UCSD-AML1 (cell line): ENCODE measurements at regions not wholly inside any gene's neighbourhood (a gene's known extent, or its start where the extent isn't known, plus 50 kb on each side); places are given as distances from the start of the nearest gene placed in this dataset.

Source experiments
- DNase-seq: peaks from one replicate; lab custom pipeline; 2025; ENCODE audit not compliant: unreplicated experiment; lab: John Stamatoyannopoulos, UW

- peak; percentile 43 for DNase-seq
Observed at GRCh38 chr7:131899271-131900030, 343.0 kb upstream of the PODXL start.

DNA sequence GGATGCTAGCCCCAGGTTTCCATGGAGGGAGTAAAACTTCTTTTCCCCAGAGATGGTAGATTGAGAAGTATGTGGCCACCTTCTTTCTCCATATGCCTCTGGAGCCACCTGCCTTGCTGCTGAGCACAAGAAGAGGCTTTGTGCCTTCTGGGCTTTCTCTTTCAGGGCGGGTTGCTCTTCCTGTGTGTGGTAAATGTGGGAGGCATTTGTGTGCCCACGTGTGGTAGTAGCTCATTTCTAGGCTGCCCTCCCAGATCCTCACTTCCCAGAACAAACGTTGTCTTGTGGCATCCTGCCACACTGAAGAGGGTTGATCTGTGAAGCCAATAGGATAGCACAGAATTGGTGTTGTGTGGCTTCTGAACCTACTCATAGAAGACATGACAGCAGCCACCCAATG, 342.0 kb upstream of the PODXL start:
- DNase-seq, result peak; percentile 33

GRCh38 chr7:131897790-131898165, 341.4 kb upstream of the PODXL start:
- no peak for DNase-seq

DNA sequence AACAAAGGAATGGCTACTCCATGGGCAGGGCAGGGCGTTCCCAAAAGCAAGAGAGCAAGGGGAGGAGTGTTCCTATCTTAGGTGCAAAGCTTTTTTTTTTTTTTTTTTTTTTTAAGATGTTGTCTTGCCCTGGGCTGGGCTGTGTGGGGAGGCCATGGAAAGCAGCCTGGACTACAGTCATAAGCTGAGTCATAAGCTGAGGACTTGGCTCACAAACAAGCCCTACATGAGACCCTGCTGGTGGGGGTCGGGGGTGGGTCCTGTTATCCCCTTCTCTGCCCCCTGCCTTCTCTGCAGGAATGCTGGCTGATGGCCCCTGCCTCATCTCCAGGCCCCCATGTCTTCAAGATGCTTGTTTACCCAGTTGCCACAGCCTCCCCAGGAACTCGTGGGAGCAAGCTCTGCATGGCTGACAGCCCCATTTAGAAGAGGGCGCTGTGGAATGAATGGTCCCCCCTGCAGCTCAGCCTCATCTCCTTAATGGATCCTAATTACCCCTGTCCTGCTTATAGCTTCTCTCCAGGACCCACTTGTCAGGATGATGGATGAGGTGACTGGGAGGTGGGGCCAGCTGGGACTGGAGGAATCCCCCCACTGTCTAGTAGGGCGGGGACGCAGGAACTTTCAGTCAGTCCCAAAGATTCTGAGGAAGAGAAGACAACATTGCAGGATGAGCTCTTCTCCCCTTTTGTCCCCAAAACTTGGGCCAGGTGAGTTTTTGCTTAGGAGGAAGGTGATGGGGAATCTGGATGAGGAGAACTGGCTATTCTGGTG, 340.8 kb upstream of the PODXL start:
- no peak for DNase-seq

GRCh38 chr7:131896165-131896863, 339.9 kb upstream of the PODXL start:
- no peak for DNase-seq

GRCh38 chr7:131895541-131896164, 339.2 kb upstream of the PODXL start:
- no peak for DNase-seq

DNA sequence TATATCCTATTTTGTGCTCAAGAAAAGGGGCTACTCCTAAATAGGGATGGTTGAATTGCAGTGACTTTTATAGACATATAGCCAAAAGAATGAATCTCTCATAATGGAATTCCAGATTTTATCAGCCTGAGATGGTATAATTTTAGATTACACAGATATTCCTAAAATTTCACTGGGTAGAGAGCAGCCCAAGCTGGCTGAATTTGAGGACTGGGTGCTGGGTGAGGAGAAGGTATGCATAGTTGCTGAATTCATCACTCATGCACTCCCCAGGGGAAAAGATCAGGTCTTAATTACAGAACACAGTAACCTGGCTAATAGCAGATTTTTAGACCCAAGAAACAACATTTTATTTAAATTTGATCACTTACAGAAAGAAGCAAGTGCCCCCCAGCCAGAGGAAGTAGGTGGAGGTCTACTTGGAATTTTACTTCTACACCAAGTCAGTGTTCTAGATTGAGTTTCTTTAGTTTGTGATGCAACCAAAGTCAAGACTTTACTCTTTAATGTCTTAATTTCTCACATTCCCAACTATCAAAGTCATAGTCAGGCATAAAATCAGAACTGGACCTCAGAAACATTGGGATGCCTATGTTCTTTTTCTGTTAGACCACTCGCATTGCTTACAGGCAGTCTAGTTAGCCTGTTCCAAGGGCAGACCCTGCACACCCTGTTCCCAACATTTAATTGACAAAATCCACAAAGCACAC, 337.4 kb upstream of the PODXL start:
- DNase-seq, result no peak

GRCh38 chr7:131890176-131890575, 333.7 kb upstream of the PODXL start:
- DNase-seq, result peak; percentile 12

DNA sequence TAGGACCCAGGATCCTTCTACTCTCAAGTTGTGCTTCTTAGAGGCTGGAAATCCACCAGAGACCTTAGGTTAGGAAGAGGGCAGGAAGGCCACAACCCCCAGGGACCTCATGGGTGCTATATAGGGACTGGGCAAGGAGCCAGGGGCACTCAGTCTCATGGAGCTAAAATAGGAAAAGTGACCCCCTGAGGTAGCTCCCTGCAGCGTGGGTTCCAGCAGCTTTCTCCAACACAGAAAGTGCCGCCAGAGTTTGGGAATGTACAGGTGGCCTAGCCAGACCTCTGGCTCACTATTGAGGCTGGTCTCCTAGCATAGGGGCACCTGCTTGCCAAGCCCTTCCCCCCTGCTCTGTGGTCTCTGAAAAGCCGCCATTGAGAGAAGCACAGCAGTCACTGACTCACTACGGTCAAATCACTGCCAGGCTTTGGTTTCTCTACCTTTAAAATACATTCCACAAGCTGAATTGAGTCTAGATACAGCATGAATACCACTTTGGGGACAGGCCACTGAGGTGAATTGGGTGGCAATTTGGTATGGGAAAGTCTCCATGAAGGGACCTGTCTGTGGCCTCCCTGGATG, 333.2 kb upstream of the PODXL start:
- DNase-seq, result no peak

DNA sequence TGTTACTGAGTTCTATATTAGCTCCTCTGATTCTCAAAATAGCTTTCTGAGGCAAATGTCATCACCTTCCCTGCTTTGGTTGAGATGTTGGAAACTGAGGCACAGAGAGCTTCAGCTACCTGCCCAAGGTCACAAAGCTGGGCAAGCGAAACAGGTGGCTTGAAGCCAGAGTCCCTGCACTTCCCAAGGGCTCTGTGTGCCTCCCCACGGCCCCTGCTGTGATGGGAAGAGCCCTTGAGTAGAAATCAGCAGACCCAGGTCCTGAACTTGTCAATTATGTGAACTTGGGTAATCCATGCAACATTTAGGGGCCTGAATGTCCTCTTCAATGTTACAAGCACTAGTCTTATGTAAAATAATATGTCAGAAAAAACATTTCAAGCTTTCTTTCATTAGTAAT, 327.3 kb upstream of the PODXL start:
- DNase-seq, result no peak

- no peak for DNase-seq
Observed at GRCh38 chr7:131883196-131883595, 326.8 kb upstream of the PODXL start.

DNA sequence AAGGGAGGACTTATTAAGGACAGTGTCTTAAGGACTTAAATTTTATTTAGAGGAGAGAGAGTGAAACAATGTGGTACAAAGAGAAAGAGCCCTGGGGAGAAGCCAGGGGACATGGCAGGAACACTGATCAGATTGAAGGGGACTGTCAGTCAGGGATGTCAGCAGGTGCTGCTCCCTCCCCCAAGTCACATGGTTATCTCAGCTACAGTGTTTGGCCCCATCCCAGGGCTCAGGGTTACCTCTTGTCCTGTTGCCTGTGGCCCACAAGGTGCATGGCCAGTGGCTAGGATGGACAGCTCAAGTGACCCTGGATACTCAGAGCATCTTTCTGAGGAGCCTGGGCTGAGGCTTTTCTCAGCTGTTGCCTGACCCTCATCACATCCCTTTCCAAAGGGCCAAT, 325.9 kb upstream of the PODXL start:
- no peak for DNase-seq

DNA sequence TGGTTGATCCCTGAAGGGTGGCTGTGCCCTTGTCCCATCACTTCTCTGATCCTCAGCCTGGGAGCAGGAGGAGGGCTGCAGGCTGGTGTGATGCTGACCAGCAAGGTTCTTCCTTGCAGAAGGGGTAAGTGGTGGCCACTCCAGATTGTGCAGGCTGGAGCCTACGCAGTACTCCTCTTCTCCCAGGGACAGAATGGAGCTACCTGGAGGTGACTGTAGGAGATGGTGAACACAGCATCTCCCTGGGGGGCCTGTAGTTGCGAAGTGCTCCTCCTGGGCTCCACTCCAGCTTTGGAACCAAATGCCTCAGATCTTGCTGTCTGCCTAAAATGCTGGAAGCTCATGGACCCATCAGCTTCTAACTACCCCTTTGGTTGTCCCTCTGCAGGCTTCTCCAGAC, 323.6 kb upstream of the PODXL start:
- DNase-seq, result no peak

DNA sequence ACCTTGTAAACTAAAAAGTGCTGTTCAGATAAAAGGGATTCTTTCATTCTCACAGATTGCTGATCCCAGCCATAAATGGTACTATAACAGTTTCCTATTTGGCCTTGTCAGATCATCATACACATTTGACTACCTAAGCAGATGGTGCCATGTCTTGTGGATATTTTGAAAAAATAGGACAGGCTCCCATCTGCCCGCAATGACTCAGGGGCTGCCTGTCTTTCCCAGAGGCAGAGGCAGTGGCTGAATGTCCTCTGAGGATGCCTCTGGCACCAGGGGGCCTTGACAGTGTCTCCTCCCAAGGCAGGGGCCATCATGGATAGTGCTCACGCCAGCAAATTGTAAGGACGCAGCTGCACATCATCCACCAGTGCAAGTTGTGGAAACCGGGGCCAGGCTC, 323.0 kb upstream of the PODXL start:
- DNase-seq, result no peak

DNA sequence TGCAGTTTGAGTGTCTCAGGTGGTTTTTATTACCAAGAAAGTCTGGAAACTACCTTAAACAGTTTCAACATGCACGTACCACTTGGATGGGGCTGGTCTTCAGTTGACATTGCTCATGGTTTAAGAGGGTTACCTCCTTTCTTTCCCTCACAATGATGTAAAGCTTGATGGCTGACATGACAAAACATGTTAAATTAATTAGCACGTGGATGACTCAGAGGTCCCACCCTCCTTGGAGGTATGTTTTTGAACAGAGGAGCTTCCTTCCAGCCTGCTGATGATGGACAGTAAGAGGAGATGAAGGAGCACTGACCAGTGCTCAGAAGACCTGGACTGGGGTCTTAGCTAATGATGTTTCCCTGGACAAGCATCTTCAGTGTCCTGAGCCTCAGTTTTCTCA, 322.3 kb upstream of the PODXL start:
- DNase-seq, result no peak

DNA sequence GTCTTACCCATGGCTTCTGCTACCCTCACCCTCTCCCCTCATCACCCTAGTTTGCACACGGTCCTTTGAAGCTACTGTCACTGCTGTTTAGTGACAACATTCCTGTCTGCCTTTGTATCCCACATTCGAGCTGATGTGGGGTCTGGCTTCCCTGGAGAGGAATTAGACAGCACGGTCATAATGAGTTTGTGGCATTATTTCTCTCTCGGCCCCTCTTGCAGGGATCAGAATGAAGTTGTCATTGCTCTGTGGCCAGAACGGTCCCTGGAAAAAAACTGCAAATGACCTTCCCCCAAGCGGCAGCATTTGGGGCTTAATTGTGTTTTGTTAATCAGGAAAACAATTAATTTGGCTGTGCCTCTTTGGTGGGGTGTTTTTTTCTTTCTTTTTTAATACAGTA, 317.2 kb upstream of the PODXL start:
- no peak for DNase-seq

- DNase-seq, result no peak
Observed at GRCh38 chr7:131869986-131870385, 313.6 kb upstream of the PODXL start.

GRCh38 chr7:131869169-131869844, 312.9 kb upstream of the PODXL start:
- DNase-seq, result no peak

- DNase-seq, result no peak
Observed at GRCh38 chr7:131867461-131867860, 311.0 kb upstream of the PODXL start.

DNA sequence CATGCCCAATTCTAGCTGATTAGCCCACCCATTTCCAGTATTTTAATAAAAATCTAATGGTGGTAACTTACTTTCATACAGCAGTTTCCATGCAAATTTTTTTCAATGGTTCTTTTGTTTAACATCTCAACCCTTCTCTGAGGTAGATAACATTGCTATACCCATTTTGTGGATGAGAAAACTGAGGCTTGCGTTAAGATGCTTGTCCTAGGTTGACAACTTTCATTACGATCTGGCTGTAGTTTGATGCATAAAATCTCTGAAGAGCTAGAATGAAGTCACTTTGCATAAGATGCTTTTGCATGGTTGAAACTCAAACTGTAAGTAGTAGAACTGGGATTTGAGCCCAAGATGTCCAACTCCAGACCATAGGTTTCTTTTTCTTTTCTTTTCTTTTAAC, 309.5 kb upstream of the PODXL start:
- no peak for DNase-seq
